Smooth muscle cell (in vitro differentiated cells): ENCODE measurements at regions not wholly inside any gene's neighbourhood (a gene's known extent, or its start where the extent isn't known, plus 50 kb on each side); places are given as distances from the start of the nearest gene placed in this dataset.

Experiments
- DNase-seq: peaks from one replicate; lab custom pipeline; 2025; ENCODE audit not compliant: unreplicated experiment; lab: John Stamatoyannopoulos, UW
- H2AFZ ChIP-seq: fragments of 200-600 bp; sonication (generic); 2 replicates; pipeline ENCODE4 v1.6.0; 2016; ENCODE audit warnings: antibody characterized with exemption, low read depth, mild to moderate bottlenecking
- H3F3A ChIP-seq: fragments of 200-600 bp; sonication (generic); 2 replicates; pipeline ENCODE4 v1.6.0; 2017; ENCODE audit warnings: antibody characterized with exemption, low read depth
- H3K27ac ChIP-seq: fragments of 200-600 bp; sonication (generic); 2 replicates; pipeline ENCODE4 v1.5.1; 2016; ENCODE audit warnings: low read depth, mild to moderate bottlenecking
- H3K27me3 ChIP-seq: fragments of 200-600 bp; sonication (generic); 2 replicates; pipeline ENCODE4 v1.6.1; 2016; ENCODE audit warnings: low read depth, mild to moderate bottlenecking
- H3K36me3 ChIP-seq: fragments of 200-600 bp; sonication (generic); 2 replicates; pipeline ENCODE4 v1.5.1; 2016; ENCODE audit warnings: low read depth
- H3K4me1 ChIP-seq: fragments of 200-600 bp; sonication (generic); 2 replicates; pipeline ENCODE4 v1.5.1; 2016; ENCODE audit warnings: low read depth
- H3K4me2 ChIP-seq: fragments of 200-600 bp; sonication (generic); 2 replicates; pipeline ENCODE4 v1.6.0; 2016; ENCODE audit warnings: mild to moderate bottlenecking
- H3K4me3 ChIP-seq: fragments of 200-600 bp; sonication (generic); 2 replicates; pipeline ENCODE4 v1.5.1; 2016; ENCODE audit warnings: mild to moderate bottlenecking
- H3K79me2 ChIP-seq: fragments of 200-600 bp; sonication (generic); 2 replicates; pipeline ENCODE4 v1.6.0; 2016; ENCODE audit warnings: low read depth, mild to moderate bottlenecking
- H3K9ac ChIP-seq: fragments of 200-600 bp; sonication (generic); 2 replicates; pipeline ENCODE4 v1.6.0; 2016; ENCODE audit warnings: low read depth
- H3K9me3 ChIP-seq: fragments of 200-600 bp; sonication (generic); replicated peaks from 2 replicates; pipeline ENCODE4 v1.5.1; 2016; ENCODE audit warnings: low read depth
- H4K20me1 ChIP-seq: fragments of 200-600 bp; sonication (generic); 2 replicates; pipeline ENCODE4 v1.6.0; 2016; ENCODE audit warnings: low read depth
- WGBS: methylation state at CpG from one replicate; pipeline ENCODE4 v1.1.7; 2016; ENCODE audit warnings: low lambda C conversion rate; 5-methylcytosine and 5-hydroxymethylcytosine counted together
- TF ChIP-seq, protein P1 (sequence below): fragments of 200-600 bp; sonication (generic); IDR thresholded peaks from 2 replicates; pipeline ENCODE4 v1.5.1; 2017; ENCODE audit warnings: borderline replicate concordance, mild to moderate bottlenecking, antibody characterized with exemption; ENCODE audit not compliant: insufficient read depth, poor library complexity, severe bottlenecking

DNA sequence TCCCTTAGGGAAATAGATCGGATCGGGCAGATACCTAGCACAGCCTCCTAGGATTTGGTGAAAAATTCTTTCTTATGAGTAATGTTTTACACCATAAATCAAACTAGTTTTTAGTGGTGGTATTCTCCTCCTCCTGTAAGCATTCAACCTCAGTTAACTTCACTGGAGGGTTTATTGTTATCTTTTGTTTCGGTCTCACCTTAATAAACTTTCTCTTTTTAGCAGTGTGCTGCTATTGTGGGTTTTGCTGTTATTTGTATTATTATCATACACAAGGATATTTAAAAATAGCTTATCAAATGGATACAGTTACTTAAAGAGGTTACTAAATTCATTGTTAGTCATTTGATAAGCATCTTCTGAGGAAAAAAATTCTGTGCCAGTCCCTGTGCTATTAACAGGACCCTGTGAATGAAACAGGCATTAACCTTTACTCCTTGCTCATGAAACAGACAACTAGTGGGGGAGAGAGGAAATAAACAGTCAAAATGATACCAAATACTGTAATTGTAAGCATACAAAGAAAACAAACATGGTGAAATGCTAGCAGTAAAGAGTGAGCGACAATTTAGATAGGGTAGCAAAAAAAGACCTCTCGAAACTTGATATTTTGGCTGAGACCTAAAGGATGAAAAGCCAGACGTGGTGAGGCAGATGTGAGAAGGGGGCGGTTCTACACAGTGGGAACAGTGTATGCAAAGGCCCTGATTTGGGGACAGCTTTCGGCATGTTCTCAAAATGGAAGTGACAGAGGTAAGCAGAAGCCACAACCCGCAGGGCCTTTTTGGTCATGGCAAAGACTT is 178.7 kb upstream of the SOX5 start:
- Histone ChIP-seq H4K20me1 (no peaks in the 10 kb centered on the region), H3K27ac (no peak overlapping the region), H3K4me2 (no peak overlapping the region), H3K36me3 (no peaks in the 10 kb centered on the region), H3K27me3 (no peaks in the 10 kb centered on the region), H3K9ac (no peak overlapping the region), H3K79me2 (peaks cover 8% of the 10 kb centered on the region), H2AFZ (no peak overlapping the region), H3K4me3 (no peak overlapping the region), H3K9me3 (no peaks in the 10 kb centered on the region), H3K4me1 (peaks cover 11% of the 10 kb centered on the region), H3F3A (no peaks in the 10 kb centered on the region)
- DNase-seq = no peak
- TF ChIP-seq, protein P1, sequence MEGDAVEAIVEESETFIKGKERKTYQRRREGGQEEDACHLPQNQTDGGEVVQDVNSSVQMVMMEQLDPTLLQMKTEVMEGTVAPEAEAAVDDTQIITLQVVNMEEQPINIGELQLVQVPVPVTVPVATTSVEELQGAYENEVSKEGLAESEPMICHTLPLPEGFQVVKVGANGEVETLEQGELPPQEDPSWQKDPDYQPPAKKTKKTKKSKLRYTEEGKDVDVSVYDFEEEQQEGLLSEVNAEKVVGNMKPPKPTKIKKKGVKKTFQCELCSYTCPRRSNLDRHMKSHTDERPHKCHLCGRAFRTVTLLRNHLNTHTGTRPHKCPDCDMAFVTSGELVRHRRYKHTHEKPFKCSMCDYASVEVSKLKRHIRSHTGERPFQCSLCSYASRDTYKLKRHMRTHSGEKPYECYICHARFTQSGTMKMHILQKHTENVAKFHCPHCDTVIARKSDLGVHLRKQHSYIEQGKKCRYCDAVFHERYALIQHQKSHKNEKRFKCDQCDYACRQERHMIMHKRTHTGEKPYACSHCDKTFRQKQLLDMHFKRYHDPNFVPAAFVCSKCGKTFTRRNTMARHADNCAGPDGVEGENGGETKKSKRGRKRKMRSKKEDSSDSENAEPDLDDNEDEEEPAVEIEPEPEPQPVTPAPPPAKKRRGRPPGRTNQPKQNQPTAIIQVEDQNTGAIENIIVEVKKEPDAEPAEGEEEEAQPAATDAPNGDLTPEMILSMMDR = no peak
- WGBS = 95% methylated on average over 9 of the region's 9 CpGs

GRCh38 chr12:24125280-24125679 is 175.8 kb upstream of the SOX5 start:
- H4K20me1 ChIP-seq = no peaks in the 10 kb centered on the region
- H3K9me3 ChIP-seq = no peaks in the 10 kb centered on the region
- no peaks in the 10 kb centered on the region for H3K27me3 ChIP-seq
- no peak for DNase-seq
- H3K4me2 ChIP-seq = no peak overlapping the region
- TF ChIP-seq, protein P1 = no peak
- no peak overlapping the region for H3K27ac ChIP-seq
- H2AFZ ChIP-seq = no peak overlapping the region
- no peak overlapping the region for H3K4me3 ChIP-seq
- H3K4me1 ChIP-seq = no peaks in the 10 kb centered on the region
- WGBS = 98% methylated on average over 4 of the region's 4 CpGs
- no peaks in the 10 kb centered on the region for H3F3A ChIP-seq
- H3K79me2 ChIP-seq = peaks cover 5% of the 10 kb centered on the region
- H3K9ac ChIP-seq = no peak overlapping the region
- no peaks in the 10 kb centered on the region for H3K36me3 ChIP-seq

DNA sequence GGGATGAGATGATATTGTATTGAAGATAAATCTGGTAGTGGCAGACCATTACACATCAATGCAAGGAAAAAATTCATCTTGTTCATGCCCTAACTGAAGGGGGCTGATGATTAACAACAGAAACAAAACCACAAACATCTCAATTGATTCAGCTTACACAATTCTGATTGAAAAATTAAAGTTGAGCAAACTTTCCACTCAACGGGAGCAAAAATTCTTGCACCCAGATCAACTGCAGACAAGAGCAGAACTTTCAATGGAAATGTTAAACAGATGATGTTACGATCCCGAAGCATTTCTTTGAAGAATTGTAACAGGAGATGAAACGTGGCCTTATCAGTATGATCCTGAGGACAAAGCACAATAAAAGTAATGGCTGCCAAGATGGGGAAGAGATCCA is 172.4 kb upstream of the SOX5 start:
- no peak for DNase-seq
- WGBS = 78% methylated on average over 4 of the region's 4 CpGs
- Histone ChIP-seq H3K36me3 (no peaks in the 10 kb centered on the region), H3K27me3 (no peaks in the 10 kb centered on the region), H3F3A (no peaks in the 10 kb centered on the region), H3K4me1 (no peaks in the 10 kb centered on the region), H3K4me2 (no peak overlapping the region), H3K9ac (no peak overlapping the region), H4K20me1 (no peaks in the 10 kb centered on the region), H2AFZ (no peak overlapping the region), H3K79me2 (peaks cover 6% of the 10 kb centered on the region), H3K4me3 (no peak overlapping the region), H3K27ac (no peak overlapping the region), H3K9me3 (no peaks in the 10 kb centered on the region)
- TF ChIP-seq, protein P1 = no peak

DNA sequence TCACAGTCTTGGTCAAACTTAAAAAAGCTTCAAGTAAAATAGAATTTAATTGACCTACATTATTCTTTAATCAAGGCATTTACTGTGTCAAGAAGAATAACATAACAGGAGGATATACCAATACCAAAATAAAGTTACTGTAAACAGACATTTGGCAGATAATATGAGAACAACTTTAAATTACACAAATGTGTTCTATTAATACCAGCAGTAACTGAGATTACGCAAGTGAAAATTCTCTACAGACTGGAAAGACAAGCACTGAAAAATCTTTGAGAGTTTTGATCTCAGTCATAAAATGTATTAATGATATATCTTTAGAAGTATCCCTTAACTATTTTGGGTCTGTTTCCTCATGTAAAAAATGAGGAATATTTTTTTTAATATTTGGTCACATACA is 169.2 kb upstream of the SOX5 start:
- Histone ChIP-seq H3K9me3 (no peaks in the 10 kb centered on the region), H4K20me1 (no peaks in the 10 kb centered on the region), H3K27ac (peak overlapping the region; percentile 21), H3K79me2 (peaks cover 12% of the 10 kb centered on the region), H3K27me3 (no peaks in the 10 kb centered on the region), H2AFZ (no peak overlapping the region), H3K4me2 (no peak overlapping the region), H3K4me1 (peaks cover 4% of the 10 kb centered on the region), H3K9ac (no peak overlapping the region), H3K4me3 (no peak overlapping the region), H3K36me3 (no peaks in the 10 kb centered on the region), H3F3A (no peaks in the 10 kb centered on the region)
- TF ChIP-seq, protein P1 = no peak
- WGBS = 65% methylated on average over 1 of the region's 1 CpG
- DNase-seq = no peak
